GM10248 (cell line): ENCODE measurements at regions not wholly inside any gene's neighbourhood (a gene's known extent, or its start where the extent isn't known, plus 50 kb on each side); places are given as distances from the start of the nearest gene placed in this dataset.

Experiments used
- CTCF ChIA-PET: fragments of 300-600 bp; sonication (Branson Sonifier 250); formaldehyde crosslinking; extraction: SDS; loops from one replicate; lab custom pipeline; 2021; ENCODE audit warnings: antibody characterized with exemption; lab: Yijun Ruan, JAX
- POLR2A ChIA-PET: fragments of 350-650 bp; sonication (Branson Sonifier 250); formaldehyde crosslinking; extraction: SDS; loops from one replicate; lab custom pipeline; 2020; ENCODE audit warnings: antibody characterized with exemption; lab: Yijun Ruan, JAX
- DNase-seq: peaks from one replicate; pipeline ENCODE4 v3.0.0; 2012; ENCODE audit errors: extremely low spot score
- TF ChIP-seq, protein P1 (sequence below): IDR thresholded peaks from 2 replicates; pipeline ENCODE4 v1.5.1; 2012; ENCODE audit warnings: mild to moderate bottlenecking, low read depth; ENCODE audit errors: extremely low read depth, missing control alignments, control extremely low read depth

- DNase-seq = no peak
- TF ChIP-seq, protein P1, sequence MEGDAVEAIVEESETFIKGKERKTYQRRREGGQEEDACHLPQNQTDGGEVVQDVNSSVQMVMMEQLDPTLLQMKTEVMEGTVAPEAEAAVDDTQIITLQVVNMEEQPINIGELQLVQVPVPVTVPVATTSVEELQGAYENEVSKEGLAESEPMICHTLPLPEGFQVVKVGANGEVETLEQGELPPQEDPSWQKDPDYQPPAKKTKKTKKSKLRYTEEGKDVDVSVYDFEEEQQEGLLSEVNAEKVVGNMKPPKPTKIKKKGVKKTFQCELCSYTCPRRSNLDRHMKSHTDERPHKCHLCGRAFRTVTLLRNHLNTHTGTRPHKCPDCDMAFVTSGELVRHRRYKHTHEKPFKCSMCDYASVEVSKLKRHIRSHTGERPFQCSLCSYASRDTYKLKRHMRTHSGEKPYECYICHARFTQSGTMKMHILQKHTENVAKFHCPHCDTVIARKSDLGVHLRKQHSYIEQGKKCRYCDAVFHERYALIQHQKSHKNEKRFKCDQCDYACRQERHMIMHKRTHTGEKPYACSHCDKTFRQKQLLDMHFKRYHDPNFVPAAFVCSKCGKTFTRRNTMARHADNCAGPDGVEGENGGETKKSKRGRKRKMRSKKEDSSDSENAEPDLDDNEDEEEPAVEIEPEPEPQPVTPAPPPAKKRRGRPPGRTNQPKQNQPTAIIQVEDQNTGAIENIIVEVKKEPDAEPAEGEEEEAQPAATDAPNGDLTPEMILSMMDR = no peak
- POLR2A ChIA-PET = no interaction called here
- CTCF ChIA-PET = no interaction called here
These were observed 454.7 kb downstream of the SPATA31D1 start for GRCh38 chr9:82443312-82443711.

DNA sequence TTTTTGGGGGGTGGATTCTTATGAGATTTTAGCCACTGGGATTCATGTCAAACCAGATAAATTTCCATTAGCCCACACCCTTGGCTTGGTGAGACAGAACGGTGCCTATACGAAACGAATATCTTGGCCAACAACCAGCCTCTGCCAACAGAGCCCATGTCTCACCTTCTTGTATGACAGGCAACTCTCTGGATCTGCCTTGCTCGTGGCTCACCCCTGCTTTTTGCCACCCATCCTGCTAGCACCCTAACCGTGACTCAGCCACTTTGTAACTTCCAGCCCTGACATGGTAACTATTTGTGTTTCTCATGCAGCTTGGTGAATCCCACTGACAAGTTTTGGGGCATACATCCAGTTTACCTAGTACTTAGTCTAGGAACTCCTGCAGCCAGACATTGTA, 457.0 kb downstream of the SPATA31D1 start:
- CTCF ChIA-PET = no interaction called here

GRCh38 chr9:82447343-82447742, 458.8 kb downstream of the SPATA31D1 start:
- ChIA-PET CTCF (interaction anchor here (1.5 kb wide), 1 partner anchor 17 kb away, joined by 4 read pairs; no protein-coding TSS in a partner anchor), POLR2A (no interaction called here)
- DNase-seq = no peak
- TF ChIP-seq, protein P1 = no peak

More for the DNA sequence above, 457.0 kb downstream of the SPATA31D1 start:
- no peak for DNase-seq
- TF ChIP-seq, protein P1 = no peak
- POLR2A ChIA-PET = no interaction called here

DNA sequence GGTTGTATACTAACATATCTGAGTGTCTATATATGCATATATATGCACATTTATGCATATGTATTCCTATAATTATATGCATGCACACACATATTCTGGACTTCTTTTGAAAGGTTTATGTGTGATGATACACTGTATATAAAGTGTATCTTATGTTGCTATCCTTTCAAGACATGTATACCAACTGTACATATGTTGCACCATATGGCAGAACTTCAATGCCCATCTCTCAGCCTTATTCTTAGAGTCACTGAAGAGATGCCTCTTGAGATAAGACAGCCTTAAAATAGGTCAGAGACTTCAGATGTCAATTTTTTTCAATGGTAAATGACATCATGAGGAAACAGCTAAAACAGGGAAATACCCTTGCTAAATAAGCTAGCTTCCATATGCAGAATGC, 461.4 kb downstream of the SPATA31D1 start:
- ChIA-PET CTCF (no interaction called here), POLR2A (no interaction called here)
- TF ChIP-seq, protein P1 = no peak
- no peak for DNase-seq

DNA sequence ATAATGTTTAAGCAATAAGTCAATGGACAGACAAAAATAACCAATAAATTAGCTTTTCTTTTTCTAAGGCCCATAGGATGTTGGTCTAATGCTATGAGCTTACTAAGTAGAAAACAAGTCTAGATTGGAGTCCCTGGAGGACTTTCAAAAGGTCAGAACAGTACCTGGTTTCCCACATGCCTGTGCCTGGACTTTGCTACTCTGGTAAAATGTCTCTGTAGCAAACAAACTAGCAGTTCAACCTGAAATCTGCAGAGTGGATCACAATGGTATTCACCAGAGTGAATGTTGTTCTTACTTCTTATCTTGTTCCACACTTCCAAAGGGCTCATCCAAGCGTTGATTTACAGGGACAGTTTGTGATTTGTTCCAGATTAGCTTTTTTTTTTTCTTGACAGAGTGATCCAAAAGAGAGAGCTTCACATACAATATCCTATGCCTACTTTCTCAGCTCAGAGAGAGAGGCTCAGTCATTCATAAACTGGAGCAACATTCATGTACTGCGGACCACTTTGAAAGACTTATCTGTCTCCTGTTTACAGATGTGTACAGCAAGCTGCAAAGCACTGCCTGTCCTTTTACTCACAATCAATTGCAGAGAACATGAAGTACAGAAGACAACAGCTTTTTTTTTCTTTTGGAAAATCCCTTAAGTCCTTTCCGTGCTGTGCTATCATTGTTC, 466.1 kb downstream of the SPATA31D1 start:
- TF ChIP-seq, protein P1 = no peak
- no peak for DNase-seq
- CTCF ChIA-PET = no interaction called here
- POLR2A ChIA-PET = no interaction called here

DNA sequence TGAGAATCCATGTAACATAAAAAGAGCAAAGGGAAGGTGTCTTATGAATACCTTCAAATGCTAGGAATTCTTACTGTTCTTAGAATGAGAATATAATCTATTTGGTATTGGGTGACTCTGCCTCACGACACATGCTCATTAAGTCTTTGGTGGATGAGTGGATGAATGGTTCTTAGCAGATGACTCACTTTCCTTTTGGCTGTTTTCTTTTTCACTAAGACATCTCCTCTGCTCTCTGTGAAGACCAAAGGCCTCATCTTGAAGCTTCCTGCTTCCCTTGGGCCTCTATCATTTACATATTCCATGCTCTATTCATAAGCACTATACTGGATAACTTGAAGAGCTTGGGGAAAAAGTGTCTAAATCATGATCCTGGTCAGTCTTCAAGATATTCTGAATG, 468.1 kb downstream of the SPATA31D1 start:
- DNase-seq = no peak
- ChIA-PET CTCF (no interaction called here), POLR2A (no interaction called here)

More for the DNA sequence above, 468.1 kb downstream of the SPATA31D1 start:
- TF ChIP-seq, protein P1 = no peak
